BE2C (cell line): ENCODE measurements at regions not wholly inside any gene's neighbourhood (a gene's known extent, or its start where the extent isn't known, plus 50 kb on each side); places are given as distances from the start of the nearest gene placed in this dataset.

Source experiments
- DNase-seq: peaks from one replicate; pipeline ENCODE4 v3.0.0-alpha.2; 2020
- H3K27me3 ChIP-seq: fragments of 250-450 bp; sonication (Bioruptor Pico); 2 replicates; pipeline ENCODE4 v1.5.1; 2020; ENCODE audit warnings: mild to moderate bottlenecking
- H3K36me3 ChIP-seq: fragments of 250-450 bp; sonication (Bioruptor Pico); 2 replicates; pipeline ENCODE4 v1.5.1; 2020; ENCODE audit warnings: mild to moderate bottlenecking
- H3K4me1 ChIP-seq: fragments of 250-450 bp; sonication (Bioruptor Pico); 2 replicates; pipeline ENCODE4 v1.5.1; 2020
- H3K4me3 ChIP-seq: 2 replicates; pipeline ENCODE4 v1.5.1; 2011; ENCODE audit warnings: low read depth, low read length
- H3K9me3 ChIP-seq: fragments of 250-450 bp; sonication (Bioruptor Pico); 2 replicates; pipeline ENCODE4 v1.5.1; 2020
- CTCF ChIP-seq: IDR thresholded peaks from 2 replicates; pipeline ENCODE4 v1.5.1; 2012; ENCODE audit warnings: mild to moderate bottlenecking, low read depth, low read length

GRCh38 chr10:128390596-128390995, 264.4 kb upstream of the MKI67 start:
- Histone ChIP-seq H3K4me1 (no peaks in the 10 kb centered on the region), H3K36me3 (no peaks in the 10 kb centered on the region), H3K9me3 (no peaks in the 10 kb centered on the region), H3K27me3 (no peaks in the 10 kb centered on the region), H3K4me3 (no peak overlapping the region)
- no peak for DNase-seq
- no peak for TF ChIP-seq CTCF

GRCh38 chr10:128393546-128393945, 267.3 kb upstream of the MKI67 start:
- no peak for TF ChIP-seq CTCF
- DNase-seq: no peak
- Histone ChIP-seq H3K4me3 (no peak overlapping the region), H3K4me1 (no peaks in the 10 kb centered on the region), H3K9me3 (no peaks in the 10 kb centered on the region), H3K36me3 (no peaks in the 10 kb centered on the region), H3K27me3 (no peaks in the 10 kb centered on the region)

GRCh38 chr10:128398118-128398517, 271.9 kb upstream of the MKI67 start:
- Histone ChIP-seq H3K36me3 (no peaks in the 10 kb centered on the region), H3K27me3 (no peaks in the 10 kb centered on the region), H3K9me3 (no peaks in the 10 kb centered on the region), H3K4me1 (no peaks in the 10 kb centered on the region), H3K4me3 (no peak overlapping the region)
- no peak for DNase-seq
- no peak for TF ChIP-seq CTCF

GRCh38 chr10:128398999-128399398, 272.8 kb upstream of the MKI67 start:
- Histone ChIP-seq H3K9me3 (no peaks in the 10 kb centered on the region), H3K4me3 (no peak overlapping the region), H3K4me1 (no peaks in the 10 kb centered on the region), H3K27me3 (no peaks in the 10 kb centered on the region), H3K36me3 (no peaks in the 10 kb centered on the region)
- no peak for DNase-seq
- no peak for TF ChIP-seq CTCF

- no peak for TF ChIP-seq CTCF
- no peaks in the 10 kb centered on the region for H3K27me3 ChIP-seq
- H3K9me3 ChIP-seq: no peaks in the 10 kb centered on the region
- DNase-seq: no peak
- no peaks in the 10 kb centered on the region for H3K4me1 ChIP-seq
- no peaks in the 10 kb centered on the region for H3K36me3 ChIP-seq
- H3K4me3 ChIP-seq: no peak overlapping the region
Measured at GRCh38 chr10:128400564-128400963, 274.3 kb upstream of the MKI67 start.

GRCh38 chr10:128405450-128405849, 279.2 kb upstream of the MKI67 start:
- no peaks in the 10 kb centered on the region for H3K27me3 ChIP-seq
- DNase-seq: no peak
- H3K36me3 ChIP-seq: no peaks in the 10 kb centered on the region
- H3K9me3 ChIP-seq: no peaks in the 10 kb centered on the region
- H3K4me1 ChIP-seq: no peaks in the 10 kb centered on the region
- TF ChIP-seq CTCF: no peak
- no peak overlapping the region for H3K4me3 ChIP-seq
